GM12892 (cell line): ENCODE measurements at regions not wholly inside any gene's neighbourhood (a gene's known extent, or its start where the extent isn't known, plus 50 kb on each side); places are given as distances from the start of the nearest gene placed in this dataset.
"Not testable (repeated sequence)": the region's sequence is repeated elsewhere in the genome, so short reads cannot be mapped to it uniquely, and the experiment has no call there.

Source experiments
- DNase-seq: peaks from one replicate; pipeline ENCODE4 v3.0.0; 2011; ENCODE audit not compliant: insufficient read length
- FAIRE-seq: peaks from 2 replicates; lab custom pipeline; 2011; peaks lifted over from hg19 to GRCh38; lab: Jason Lieb, UNC
- POLR2A ChIP-seq: IDR thresholded peaks from 2 replicates; pipeline ENCODE4 v1.6.1; 2011; ENCODE audit warnings: low read depth, low read length, control low read depth
- POLR2AphosphoS5 ChIP-seq: IDR thresholded peaks from 2 replicates; pipeline ENCODE4 v1.6.1; 2011; ENCODE audit warnings: low read depth, low read length, control low read depth
- TAF1 ChIP-seq: IDR thresholded peaks from 2 replicates; pipeline ENCODE4 v1.6.1; 2011; ENCODE audit warnings: low read depth, mild to moderate bottlenecking, control low read depth, low read length, borderline replicate concordance

- FAIRE-seq (no peak), DNase-seq (no peak)
- TF ChIP-seq TAF1 (no peak), POLR2AphosphoS5 (no peak), POLR2A (no peak)
These were observed 149.0 kb upstream of the HDAC4 start for GRCh38 chr2:239549711-239550255.

- DNase-seq (no peak), FAIRE-seq (no peak)
- TF ChIP-seq POLR2AphosphoS5 = no peak
- no peak for TF ChIP-seq POLR2A
- TF ChIP-seq TAF1 = no peak
These were observed 148.3 kb upstream of the HDAC4 start for GRCh38 chr2:239548965-239549595.

GRCh38 chr2:239548451-239548871, 147.6 kb upstream of the HDAC4 start:
- no peak for DNase-seq
- FAIRE-seq = no peak
- TF ChIP-seq TAF1 (no peak), POLR2AphosphoS5 (no peak), POLR2A (no peak)

GRCh38 chr2:239547140-239547539, 146.3 kb upstream of the HDAC4 start:
- not testable (repeated sequence) for DNase-seq, FAIRE-seq

GRCh38 chr2:239546541-239546940, 145.7 kb upstream of the HDAC4 start:
- DNase-seq (no peak), FAIRE-seq (no peak)
- TF ChIP-seq POLR2A = no peak
- no peak for TF ChIP-seq TAF1
- no peak for TF ChIP-seq POLR2AphosphoS5

- DNase-seq (no peak), FAIRE-seq (no peak)
- no peak for TF ChIP-seq POLR2AphosphoS5
- no peak for TF ChIP-seq POLR2A
- TF ChIP-seq TAF1 = no peak
These were observed 145.0 kb upstream of the HDAC4 start for GRCh38 chr2:239545741-239546392.

- TF ChIP-seq TAF1 (no peak), POLR2A (no peak)
- DNase-seq (no peak), FAIRE-seq (no peak)
These were observed 144.2 kb upstream of the HDAC4 start for GRCh38 chr2:239544918-239545465.

- no peak for FAIRE-seq
- DNase-seq = no peak
- no peak for TF ChIP-seq POLR2AphosphoS5
These were observed 143.5 kb upstream of the HDAC4 start for GRCh38 chr2:239544143-239544917.

- FAIRE-seq (no peak), DNase-seq (no peak)
- no peak for TF ChIP-seq TAF1
- no peak for TF ChIP-seq POLR2AphosphoS5
- no peak for TF ChIP-seq POLR2A
These were observed 142.9 kb upstream of the HDAC4 start for GRCh38 chr2:239543702-239544101.

- TF ChIP-seq POLR2AphosphoS5 (no peak), POLR2A (no peak), TAF1 (no peak)
- DNase-seq (no peak), FAIRE-seq (no peak)
These were observed 139.4 kb upstream of the HDAC4 start for GRCh38 chr2:239540174-239540573.

GRCh38 chr2:239539776-239540100, 138.9 kb upstream of the HDAC4 start:
- TF ChIP-seq TAF1 (no peak), POLR2AphosphoS5 (no peak), POLR2A (no peak)
- DNase-seq (no peak), FAIRE-seq (no peak)
